GM12878 (cell line): ENCODE measurements at regions not wholly inside any gene's neighbourhood (a gene's known extent, or its start where the extent isn't known, plus 50 kb on each side); places are given as distances from the start of the nearest gene placed in this dataset.

Experiments used
- ATAC-seq: fragments of 200-7000 bp; cut with Tn5 transposase; 3 replicates; pipeline ENCODE4 v1.9.1; 2020; ENCODE audit warnings: mild to moderate bottlenecking, moderate library complexity
- BruUV-seq: library from RNA; stranded (reverse); fragments of 400-500 nt; replicated peaks from 2 replicates; lab custom pipeline; 2021; lab: Mats Ljungman, UMichigan
- CTCF ChIA-PET: fragments of 300-600 bp; sonication (Branson Sonifier 250); formaldehyde crosslinking; extraction: SDS; loops from one replicate; lab custom pipeline; 2021; ENCODE audit warnings: inconsistent platforms; lab: Yijun Ruan, JAX
- POLR2A ChIA-PET: fragments of 350-600 bp; formaldehyde crosslinking; extraction: SDS; loops from one replicate; lab custom pipeline; 2021; ENCODE audit warnings: inconsistent platforms; lab: Charles Lee
- RAD21 ChIA-PET: fragments of 300-600 bp; sonication (Branson Sonifier 250); formaldehyde crosslinking; loops from one replicate; lab custom pipeline; 2023; ENCODE audit warnings: antibody characterized with exemption; ENCODE audit not compliant: unreplicated experiment; lab: Charles Lee
- SMC1A ChIA-PET: fragments of 300-600 bp; sonication (Branson Sonifier 250); formaldehyde crosslinking; loops from one replicate; lab custom pipeline; 2023; ENCODE audit not compliant: unreplicated experiment, uncharacterized antibody; lab: Charles Lee
- DNase-seq: peaks from one replicate; pipeline ENCODE4 v3.0.0-alpha.2; 2011; ENCODE audit warnings: low read depth, low spot score
- FAIRE-seq: peaks from 3 replicates; lab custom pipeline; 2011; peaks lifted over from hg19 to GRCh38; lab: Jason Lieb, UNC
- H2AFZ ChIP-seq: 2 replicates; pipeline ENCODE4 v1.6.0; 2011; ENCODE audit warnings: low read depth, low read length, control low read depth; ENCODE audit not compliant: control insufficient read depth
- H3K27ac ChIP-seq: 2 replicates; pipeline ENCODE4 v1.5.1; 2011; ENCODE audit warnings: control low read depth; ENCODE audit not compliant: control insufficient read depth, insufficient read depth
- H3K27me3 ChIP-seq, 2 experiments: replicated peaks in 1 of 2; 2 replicates each; pipeline versions ENCODE4 v1.6.0 to v1.6.1; 2011; ENCODE audit warnings: low read length in 1 of 2; ENCODE audit not compliant: control insufficient read depth in 2 of 2, insufficient read depth in 2 of 2
- H3K36me3 ChIP-seq, 2 experiments: 2 replicates each; pipeline ENCODE4 v1.5.1; 2011; ENCODE audit warnings: low read length in 1 of 2; ENCODE audit not compliant: control insufficient read depth in 2 of 2, insufficient read depth in 2 of 2
- H3K4me1 ChIP-seq: 2 replicates; pipeline ENCODE4 v1.6.1; 2011; ENCODE audit warnings: mild to moderate bottlenecking, low read length, moderate library complexity, mixed read lengths; ENCODE audit not compliant: control insufficient read depth, insufficient read depth
- H3K4me2 ChIP-seq: 2 replicates; pipeline ENCODE4 v1.6.0; 2011; ENCODE audit warnings: control low read depth; ENCODE audit not compliant: control insufficient read depth, insufficient read depth
- H3K4me3 ChIP-seq: fragments of 200-600 bp; sonication (generic); 2 replicates; pipeline ENCODE4 v1.5.1; 2016
- H3K79me2 ChIP-seq: 2 replicates; pipeline ENCODE4 v1.6.0; 2011; ENCODE audit warnings: low read length; ENCODE audit not compliant: control insufficient read depth, insufficient read depth
- H3K9ac ChIP-seq: 2 replicates; pipeline ENCODE4 v1.8.0; 2011; ENCODE audit warnings: low read length, control low read depth, mixed read lengths; ENCODE audit not compliant: control insufficient read depth, insufficient read depth
- H3K9me3 ChIP-seq: replicated peaks from 3 replicates; pipeline ENCODE4 v1.5.1; 2011; ENCODE audit warnings: mild to moderate bottlenecking, low read length; ENCODE audit not compliant: control insufficient read depth, insufficient read depth
- H4K20me1 ChIP-seq: 2 replicates; pipeline ENCODE4 v1.6.0; 2011; ENCODE audit not compliant: control insufficient read depth, insufficient read depth
- BACH1 ChIP-seq: fragments of 450-650 bp; IDR thresholded peaks from 2 replicates; pipeline ENCODE4 v1.6.1; 2017; ENCODE audit warnings: mild to moderate bottlenecking, borderline replicate concordance
- ESRRA ChIP-seq: IDR thresholded peaks from 2 replicates; pipeline ENCODE4 v1.6.1; 2012; ENCODE audit warnings: mild to moderate bottlenecking, low read length, improper control_type of control experiment
- KLF5 ChIP-seq: fragments of 450-650 bp; IDR thresholded peaks from 2 replicates; pipeline ENCODE4 v1.6.1; 2014; ENCODE audit warnings: mild to moderate bottlenecking; ENCODE audit not compliant: partially characterized antibody
- NBN ChIP-seq: fragments of 450-650 bp; IDR thresholded peaks from 2 replicates; pipeline ENCODE4 v1.6.1; 2016
- NKRF ChIP-seq: fragments of 450-650 bp; conservative IDR thresholded peaks from 2 replicates; pipeline ENCODE4 v1.6.1; 2017; ENCODE audit warnings: mild to moderate bottlenecking, moderate library complexity
- RELA ChIP-seq: fragments of 450-650 bp; IDR thresholded peaks from 2 replicates; pipeline ENCODE4 v1.8.0; 2014; ENCODE audit warnings: borderline replicate concordance; ENCODE audit not compliant: partially characterized antibody
- REST ChIP-seq: IDR thresholded peaks from 2 replicates; pipeline ENCODE4 v1.6.1; 2012; ENCODE audit warnings: mild to moderate bottlenecking, low read depth, low read length
- SPI1 ChIP-seq: IDR thresholded peaks from 2 replicates; pipeline ENCODE4 v1.6.1; 2011; ENCODE audit warnings: low read depth, mild to moderate bottlenecking, low read length, moderate library complexity, borderline replicate concordance; ENCODE audit not compliant: insufficient read depth
- SRF ChIP-seq, 2 experiments: IDR thresholded peaks; 2 replicates each; pipeline ENCODE4 v1.6.1; 2011; ENCODE audit warnings: low read depth in 2 of 2, low read length in 2 of 2, mild to moderate bottlenecking in 1 of 2, moderate library complexity in 1 of 2
- USF2 ChIP-seq: IDR thresholded peaks from 2 replicates; pipeline ENCODE4 v1.6.1; 2011; ENCODE audit warnings: low read depth, low read length, improper control_type of control experiment, borderline replicate concordance
- YY1 ChIP-seq: IDR thresholded peaks from 2 replicates; pipeline ENCODE4 v1.6.1; 2011; ENCODE audit warnings: low read depth, mild to moderate bottlenecking, low read length
- WGBS: methylation state at CpG from one replicate; pipeline ENCODE4 v1.1.6; 2016; ENCODE audit warnings: low lambda C conversion rate; ENCODE audit not compliant: insufficient replicate concordance, insufficient coverage; ENCODE audit errors: missing lambda C conversion rate; 5-methylcytosine and 5-hydroxymethylcytosine counted together
- in situ Hi-C: fragments of 300-500 bp; cut with MboI; formaldehyde crosslinking; loops from 9 replicates; pipeline ENCODE4 v1.14.3; 2018; ENCODE audit warnings: mixed read lengths
- intact Hi-C: fragments of 100-400 bp; cut with micrococcal nuclease; formaldehyde crosslinking; loops from one replicate; pipeline ENCODE4 v1.14.2; 2022; ENCODE audit not compliant: unreplicated experiment

- Histone ChIP-seq H3K27me3 (no peaks in the 10 kb centered on the region), H4K20me1 (no peaks in the 10 kb centered on the region), H3K27ac (no peak overlapping the region), H3K4me3 (no peak overlapping the region), H3K4me2 (no peak overlapping the region), H3K36me3 (no peaks in the 10 kb centered on the region), H3K79me2 (no peaks in the 10 kb centered on the region), H3K9me3 (no peaks in the 10 kb centered on the region; the same call in 2 of the 3 replicates), H2AFZ (no peak overlapping the region), H3K9ac (no peak overlapping the region), H3K4me1 (no peaks in the 10 kb centered on the region)
- WGBS = 0% methylated on average over 2 of the region's 2 CpGs
- FAIRE-seq (no peak), DNase-seq (no peak), ATAC-seq (no peak)
- TF ChIP-seq SPI1 (no peak), KLF5 (no peak), NBN (no peak), USF2 (no peak), YY1 (no peak), REST (no peak), ESRRA (no peak), SRF (IDR thresholded peaks at IDR 0.05; ENCODE audit: low read depth in 2 of 2, low read length in 2 of 2) (no peak), NKRF (no peak), RELA (no peak), BACH1 (no peak)
- ChIA-PET CTCF (no interaction called here), RAD21 (no interaction called here), POLR2A (no interaction called here), SMC1A (no interaction called here)
- no TSS peak for BruUV-seq
- intact Hi-C loops (no loop called here), in situ Hi-C loops (loop anchor here (25.0 kb wide), 1 partner anchor 1062 kb away; no protein-coding TSS in a partner anchor)
Observed at GRCh38 chr12:17999174-17999801, 90.7 kb downstream of the RERGL start.
